GM12891 (cell line): ENCODE measurements at regions not wholly inside any gene's neighbourhood (a gene's known extent, or its start where the extent isn't known, plus 50 kb on each side); places are given as distances from the start of the nearest gene placed in this dataset.

Experiments used
- PAX5 ChIP-seq: IDR thresholded peaks from 2 replicates; pipeline ENCODE4 v1.6.1; 2011; ENCODE audit warnings: low read length, moderate library complexity, mild to moderate bottlenecking; ENCODE audit not compliant: insufficient read depth, severe bottlenecking
- POLR2A ChIP-seq: IDR thresholded peaks from 2 replicates; pipeline ENCODE4 v1.6.1; 2011; ENCODE audit warnings: low read depth, low read length, control low read depth
- POU2F2 ChIP-seq: IDR thresholded peaks from 2 replicates; pipeline ENCODE4 v1.6.1; 2011; ENCODE audit warnings: low read depth, mild to moderate bottlenecking, control low read depth, low read length, moderate library complexity

- TF ChIP-seq POLR2A, result no peak
- TF ChIP-seq PAX5, result no peak
- no peak for TF ChIP-seq POU2F2
These were observed 614.4 kb downstream of the CDH11 start for GRCh38 chr16:64507240-64508024.
